Gastrocnemius medialis (tissue), 4 donors: ENCODE measurements at regions not wholly inside any gene's neighbourhood (a gene's known extent, or its start where the extent isn't known, plus 50 kb on each side); places are given as distances from the start of the nearest gene placed in this dataset.

Experiments used
- ATAC-seq, 2 donors: fragments of 150-250 bp; one replicate each; pipeline ENCODE4 v1.9.1; 2016
- DNase-seq, 2 donors: peaks; one replicate each; pipeline ENCODE4 v3.0.0-alpha.2; 2019
- H3K27ac ChIP-seq, 4 donors: fragments of 200-600 bp; sonication (generic); 1 replicate in 1 of 4; 2 replicates in 3 of 4; pipeline ENCODE4 v1.5.1; 2016 to 2018; ENCODE audit warnings: mild to moderate bottlenecking in 2 of 4, moderate library complexity in 1 of 4
- H3K27me3 ChIP-seq, 3 donors: fragments of 200-600 bp; sonication (generic) in 2 of 3; 1 replicate in 1 of 3; 2 replicates in 2 of 3; pipeline versions ENCODE4 v1.5.1 to v1.6.0; 2016 to 2019; ENCODE audit warnings: mild to moderate bottlenecking in 1 of 3, moderate library complexity in 1 of 3
- H3K36me3 ChIP-seq, 2 donors: fragments of 200-600 bp; sonication (generic) in 1 of 2; one replicate each; pipeline ENCODE4 v1.5.1; 2017 to 2018
- H3K4me1 ChIP-seq, 2 donors: fragments of 200-600 bp; sonication (generic) in 1 of 2; one replicate each; pipeline ENCODE4 v1.5.1; 2016 to 2017; ENCODE audit warnings: mild to moderate bottlenecking in 2 of 2
- H3K4me3 ChIP-seq, 4 donors: fragments of 200-600 bp; sonication (generic) in 3 of 4; 1 replicate in 1 of 4; 2 replicates in 3 of 4; pipeline ENCODE4 v1.5.1; 2016 to 2019; ENCODE audit warnings: mild to moderate bottlenecking in 2 of 4
- H3K9me3 ChIP-seq, 3 donors: fragments of 200-600 bp; sonication (generic) in 2 of 3; 1 replicate in 1 of 3; 2 replicates in 2 of 3; pipeline ENCODE4 v1.5.1; 2016 to 2019
- POLR2A ChIP-seq, 2 donors: fragments of 450-650 bp; IDR thresholded peaks; one replicate each; pipeline ENCODE4 v1.6.1; 2017; ENCODE audit warnings: antibody characterized with exemption in 2 of 2, mild to moderate bottlenecking in 2 of 2, moderate library complexity in 2 of 2
- in situ Hi-C, 4 donors: fragments of 200-750 bp; cut with MboI; loops; one replicate each; pipeline versions ENCODE4 v1.15.0 to v1.8.0; 2017; ENCODE audit warnings: low sequenced_read_pairs in 4 of 4
- intact Hi-C: fragments of 100-400 bp; cut with DNase I; formaldehyde crosslinking; loops from one replicate; pipeline ENCODE4 v1.15.1; 2023; ENCODE audit warnings: low total_unique reads
- TF ChIP-seq, protein P1 (sequence below), 5 experiments: fragments of 450-650 bp in 3 of 5; fragments of 200-600 bp in 2 of 5; sonication (generic) in 2 of 5; IDR thresholded peaks in 4 of 5; conservative IDR thresholded peaks in 1 of 5; 1 replicate in 4 of 5; 2 replicates in 1 of 5; pipeline ENCODE4 v1.5.1; 2016 to 2019; ENCODE audit warnings: antibody characterized with exemption in 5 of 5, mild to moderate bottlenecking in 3 of 5, moderate library complexity in 3 of 5

DNA sequence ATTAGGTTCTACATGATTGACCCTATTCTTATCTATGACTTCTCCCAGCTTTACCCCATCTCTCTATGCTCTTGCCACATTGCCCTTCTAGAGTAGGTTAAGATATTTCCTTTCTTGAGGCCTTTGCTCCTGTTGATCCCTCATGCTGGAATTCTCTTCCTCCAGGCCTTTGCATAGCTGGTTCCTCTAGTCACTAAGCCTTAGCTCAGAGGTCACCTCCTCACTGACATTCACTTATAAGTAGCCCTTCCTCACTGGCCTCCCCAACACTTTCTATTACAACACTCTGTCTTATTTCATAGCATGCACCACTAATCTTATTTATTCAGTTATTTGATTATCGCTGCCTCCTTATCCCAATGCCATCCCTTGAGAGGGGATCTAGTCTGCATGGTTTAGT is 228.4 kb upstream of the COL8A1 start:
- H3K36me3 ChIP-seq: no peaks in the 10 kb centered on the region
- no peak overlapping the region for H3K27ac ChIP-seq
- no peak for TF ChIP-seq POLR2A (IDR thresholded peaks at IDR 0.05)
- TF ChIP-seq, protein P1, sequence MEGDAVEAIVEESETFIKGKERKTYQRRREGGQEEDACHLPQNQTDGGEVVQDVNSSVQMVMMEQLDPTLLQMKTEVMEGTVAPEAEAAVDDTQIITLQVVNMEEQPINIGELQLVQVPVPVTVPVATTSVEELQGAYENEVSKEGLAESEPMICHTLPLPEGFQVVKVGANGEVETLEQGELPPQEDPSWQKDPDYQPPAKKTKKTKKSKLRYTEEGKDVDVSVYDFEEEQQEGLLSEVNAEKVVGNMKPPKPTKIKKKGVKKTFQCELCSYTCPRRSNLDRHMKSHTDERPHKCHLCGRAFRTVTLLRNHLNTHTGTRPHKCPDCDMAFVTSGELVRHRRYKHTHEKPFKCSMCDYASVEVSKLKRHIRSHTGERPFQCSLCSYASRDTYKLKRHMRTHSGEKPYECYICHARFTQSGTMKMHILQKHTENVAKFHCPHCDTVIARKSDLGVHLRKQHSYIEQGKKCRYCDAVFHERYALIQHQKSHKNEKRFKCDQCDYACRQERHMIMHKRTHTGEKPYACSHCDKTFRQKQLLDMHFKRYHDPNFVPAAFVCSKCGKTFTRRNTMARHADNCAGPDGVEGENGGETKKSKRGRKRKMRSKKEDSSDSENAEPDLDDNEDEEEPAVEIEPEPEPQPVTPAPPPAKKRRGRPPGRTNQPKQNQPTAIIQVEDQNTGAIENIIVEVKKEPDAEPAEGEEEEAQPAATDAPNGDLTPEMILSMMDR (IDR thresholded peaks at IDR 0.05 in 4 of 5, conservative IDR thresholded peaks at IDR 0.05 in 1 of 5): no peak
- no peak for DNase-seq
- H3K27me3 ChIP-seq: no peaks in the 10 kb centered on the region
- in situ Hi-C loops (no loop called here), intact Hi-C loops (no loop called here)
- no peaks in the 10 kb centered on the region for H3K9me3 ChIP-seq
- ATAC-seq: no peak
- no peak overlapping the region for H3K4me3 ChIP-seq
- no peaks in the 10 kb centered on the region for H3K4me1 ChIP-seq

DNA sequence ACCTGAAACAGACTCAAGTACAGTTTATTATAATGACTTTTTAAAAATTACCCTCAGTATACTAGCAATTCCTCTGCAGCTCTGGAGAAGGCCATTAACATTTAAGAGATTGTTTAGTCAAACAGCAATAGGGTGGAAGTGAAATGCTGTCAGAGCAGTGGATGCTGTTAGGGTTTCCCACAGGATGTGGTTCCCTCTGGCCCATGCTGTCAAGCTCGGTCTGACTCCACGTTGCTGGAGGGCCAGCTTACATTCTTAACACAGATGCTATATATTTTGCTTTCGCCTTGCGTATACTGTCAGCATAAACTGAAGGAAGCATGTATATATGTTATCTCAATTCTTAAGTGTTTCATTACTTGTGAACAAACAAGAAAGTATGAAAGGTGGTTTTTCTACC is 231.1 kb upstream of the COL8A1 start:
- TF ChIP-seq, protein P1 (IDR thresholded peaks at IDR 0.05 in 4 of 5, conservative IDR thresholded peaks at IDR 0.05 in 1 of 5): no peak
- no peak for TF ChIP-seq POLR2A (IDR thresholded peaks at IDR 0.05)
- ATAC-seq: no peak
- in situ Hi-C loops: no loop called here

DNA sequence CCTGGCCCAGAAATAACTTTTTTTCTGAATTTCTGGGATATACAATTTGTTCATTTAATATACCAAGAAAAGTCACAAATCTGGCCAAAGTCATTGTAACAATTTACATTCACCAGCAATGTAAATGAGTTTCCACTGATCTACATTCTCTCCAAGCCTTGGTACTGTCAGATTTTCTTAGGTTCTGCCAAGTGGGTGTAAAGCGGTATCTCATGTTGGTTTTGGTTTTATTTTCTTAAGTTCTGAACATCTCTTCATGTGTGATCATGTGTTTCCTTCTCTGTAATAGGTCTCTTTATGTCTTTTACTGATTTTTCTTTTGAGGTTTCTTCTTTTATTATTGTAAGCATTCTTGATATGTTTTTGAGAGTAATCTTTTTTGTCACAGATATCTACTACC is 235.6 kb upstream of the COL8A1 start:
- Histone ChIP-seq H3K27me3 (no peaks in the 10 kb centered on the region), H3K27ac (no peak overlapping the region), H3K4me3 (no peak overlapping the region), H3K4me1 (no peaks in the 10 kb centered on the region), H3K9me3 (no peaks in the 10 kb centered on the region), H3K36me3 (no peaks in the 10 kb centered on the region)
- DNase-seq: no peak
- in situ Hi-C loops: no loop called here
- no peak for TF ChIP-seq POLR2A (IDR thresholded peaks at IDR 0.05)
- TF ChIP-seq, protein P1 (IDR thresholded peaks at IDR 0.05 in 4 of 5, conservative IDR thresholded peaks at IDR 0.05 in 1 of 5): no peak
- ATAC-seq: no peak
- intact Hi-C loops: no loop called here

More for the DNA sequence above, 231.1 kb upstream of the COL8A1 start:
- intact Hi-C loops: no loop called here
- Histone ChIP-seq H3K4me3 (no peak overlapping the region), H3K27ac (no peak overlapping the region), H3K9me3 (no peaks in the 10 kb centered on the region), H3K27me3 (no peaks in the 10 kb centered on the region), H3K36me3 (no peaks in the 10 kb centered on the region), H3K4me1 (no peaks in the 10 kb centered on the region)
- DNase-seq: no peak

DNA sequence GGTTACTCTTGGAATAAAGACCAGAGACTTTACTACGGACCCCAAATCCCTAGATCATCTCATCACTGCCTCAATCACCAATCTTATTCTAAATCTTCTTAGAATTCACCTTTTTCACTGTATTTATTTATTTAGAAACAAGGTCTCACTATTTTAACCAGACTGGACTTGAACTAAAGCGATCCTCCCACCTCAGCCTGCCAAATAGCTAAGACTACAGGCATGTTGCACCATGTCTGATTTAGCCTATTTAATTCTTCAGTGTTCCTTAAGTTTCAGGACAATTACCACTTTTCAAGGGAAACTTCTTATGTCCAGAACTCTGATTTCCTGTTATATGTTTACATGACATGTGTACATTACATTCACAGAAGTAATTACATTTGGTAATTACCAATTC is 238.0 kb upstream of the COL8A1 start:
- in situ Hi-C loops: no loop called here
- TF ChIP-seq, protein P1 (IDR thresholded peaks at IDR 0.05 in 4 of 5, conservative IDR thresholded peaks at IDR 0.05 in 1 of 5): no peak
- no peak for TF ChIP-seq POLR2A (IDR thresholded peaks at IDR 0.05)
- no peak overlapping the region for H3K4me3 ChIP-seq
- no peaks in the 10 kb centered on the region for H3K36me3 ChIP-seq
- ATAC-seq (no peak), DNase-seq (no peak)
- no peaks in the 10 kb centered on the region for H3K27me3 ChIP-seq
- H3K9me3 ChIP-seq: no peaks in the 10 kb centered on the region
- H3K27ac ChIP-seq: no peak overlapping the region
- H3K4me1 ChIP-seq: no peaks in the 10 kb centered on the region
- intact Hi-C loops: no loop called here

DNA sequence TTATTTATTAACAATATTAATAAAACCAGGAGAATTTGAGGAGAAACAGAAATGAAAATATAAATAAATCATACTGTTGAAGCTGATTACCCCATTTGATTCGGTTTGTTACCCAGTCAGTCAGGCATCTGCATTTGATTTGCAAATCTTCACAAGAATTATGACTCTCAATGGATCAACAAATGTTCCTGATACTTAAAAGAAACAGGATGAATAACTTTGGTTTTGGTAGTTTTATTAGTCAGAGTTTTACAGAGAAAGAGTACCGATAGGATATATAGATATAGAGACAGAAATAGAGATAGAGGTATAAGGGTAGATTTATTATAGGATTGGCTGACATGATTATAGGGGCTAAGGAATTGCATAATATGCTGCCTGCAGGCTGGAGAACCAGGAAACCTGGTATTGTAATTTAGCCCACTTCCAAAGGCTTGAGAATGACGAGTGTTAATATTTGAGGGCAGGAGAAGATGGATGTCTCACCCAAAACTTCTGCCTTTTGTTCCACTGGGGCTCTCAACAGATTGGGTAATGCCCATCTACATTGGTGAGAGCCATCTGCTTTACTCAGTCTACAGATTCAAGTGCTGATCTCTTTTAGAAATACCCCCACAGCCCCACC is 241.6 kb upstream of the COL8A1 start:
- no peak overlapping the region for H3K4me3 ChIP-seq
- no peaks in the 10 kb centered on the region for H3K4me1 ChIP-seq
- TF ChIP-seq, protein P1 (IDR thresholded peaks at IDR 0.05 in 4 of 5, conservative IDR thresholded peaks at IDR 0.05 in 1 of 5): no peak
- TF ChIP-seq POLR2A (IDR thresholded peaks at IDR 0.05): no peak
- H3K36me3 ChIP-seq: no peaks in the 10 kb centered on the region
- DNase-seq: no peak
- H3K27me3 ChIP-seq: no peaks in the 10 kb centered on the region
- intact Hi-C loops (no loop called here), in situ Hi-C loops (no loop called here)
- H3K27ac ChIP-seq: no peak overlapping the region
- no peaks in the 10 kb centered on the region for H3K9me3 ChIP-seq
- ATAC-seq: no peak
